GM12873 (cell line): ENCODE measurements at regions not wholly inside any gene's neighbourhood (a gene's known extent, or its start where the extent isn't known, plus 50 kb on each side); places are given as distances from the start of the nearest gene placed in this dataset.

Source experiments
- CTCF ChIP-seq: IDR thresholded peaks from 2 replicates; pipeline ENCODE4 v1.5.1; 2012; ENCODE audit warnings: low read depth, mild to moderate bottlenecking, moderate library complexity, low read length, control low read depth; ENCODE audit not compliant: insufficient read depth; ENCODE audit errors: missing control alignments

- TF ChIP-seq CTCF, result no peak
Measured at GRCh38 chr2:134108113-134108512, 145.8 kb upstream of the MGAT5 start.

GRCh38 chr2:134109246-134109645 lies 144.6 kb upstream of the MGAT5 start:
- no peak for TF ChIP-seq CTCF

- no peak for TF ChIP-seq CTCF
Measured at GRCh38 chr2:134109725-134110124, 144.1 kb upstream of the MGAT5 start.

GRCh38 chr2:134110532-134110931 lies 143.3 kb upstream of the MGAT5 start:
- no peak for TF ChIP-seq CTCF

- no peak for TF ChIP-seq CTCF
Measured at GRCh38 chr2:134117676-134118075, 136.2 kb upstream of the MGAT5 start.

- TF ChIP-seq CTCF, result peak; percentile 72
Measured at GRCh38 chr2:134118279-134119116, 135.4 kb upstream of the MGAT5 start.

- no peak for TF ChIP-seq CTCF
Measured at GRCh38 chr2:134119117-134119712, 134.7 kb upstream of the MGAT5 start.
